Stimulated activated CD4-positive, alpha-beta T cell treated with anti-CD3 and anti-CD28 coated beads, Interleukin-1b, Interleukin-23, amount 100 ng/mL, for 48 hours (primary cell): ENCODE measurements at regions not wholly inside any gene's neighbourhood (a gene's known extent, or its start where the extent isn't known, plus 50 kb on each side); places are given as distances from the start of the nearest gene placed in this dataset.
"Not testable (repeated sequence)": the region's sequence is repeated elsewhere in the genome, so short reads cannot be mapped to it uniquely, and the experiment has no call there.

Experiments
- DNase-seq: peaks from one replicate; pipeline ENCODE4 v3.0.0-alpha.2; 2020

DNA sequence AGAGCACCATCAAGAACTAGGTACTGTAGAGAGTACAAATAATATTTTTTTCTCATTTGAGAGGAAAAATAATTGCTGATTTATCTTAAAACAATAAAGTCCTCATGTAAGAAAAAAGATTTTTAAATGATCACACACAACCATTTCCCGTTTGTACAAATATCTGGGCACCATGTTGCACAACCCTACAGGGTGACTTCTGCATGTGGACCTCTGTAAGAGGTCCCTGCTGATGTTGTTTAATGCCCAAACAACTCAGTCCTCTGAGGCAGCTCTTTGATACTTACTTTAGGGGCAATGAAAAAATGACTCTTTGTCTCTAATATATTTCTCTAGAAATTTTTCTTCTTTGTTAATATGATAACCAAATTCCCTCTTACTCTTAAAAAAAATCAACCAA is 168.1 kb upstream of the SATB1 start:
- DNase-seq: no peak

DNA sequence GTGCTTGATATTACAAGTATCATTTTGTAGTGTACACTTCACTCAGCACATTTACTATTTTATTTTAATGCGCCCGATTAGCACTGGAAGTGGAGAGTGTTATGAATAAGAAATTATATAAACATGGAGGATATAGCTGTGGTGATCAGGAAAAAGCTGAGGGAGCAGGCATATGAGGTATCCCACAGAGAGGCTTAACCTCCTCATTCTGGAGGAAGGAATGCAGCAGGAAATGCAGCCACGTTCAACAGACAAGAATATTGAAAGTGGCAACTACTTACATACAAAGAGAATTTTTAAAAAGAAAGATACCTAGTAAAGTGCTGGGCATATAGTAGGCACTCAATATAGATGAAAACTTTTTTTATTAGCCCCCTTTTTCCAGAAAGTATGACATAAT is 166.0 kb upstream of the SATB1 start:
- no peak for DNase-seq

DNA sequence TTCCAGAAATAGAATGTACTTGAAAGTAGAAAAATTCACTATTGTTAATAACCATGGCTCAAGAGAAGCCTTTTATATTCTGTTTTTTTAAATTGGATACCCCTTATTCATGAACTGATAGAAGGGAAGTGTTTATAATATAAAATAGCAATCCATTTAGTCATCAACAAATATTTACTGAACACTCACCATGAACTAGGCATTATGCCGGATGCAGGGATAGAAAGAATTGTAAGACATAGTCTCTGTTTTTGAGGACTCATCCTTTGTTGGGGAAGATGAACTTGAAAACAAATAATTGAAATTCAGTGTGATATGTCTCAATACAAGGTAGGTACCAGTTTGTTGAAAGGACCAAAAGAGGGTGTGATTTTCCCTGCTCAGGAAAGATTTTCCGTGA is 160.9 kb upstream of the SATB1 start:
- DNase-seq: no peak

DNA sequence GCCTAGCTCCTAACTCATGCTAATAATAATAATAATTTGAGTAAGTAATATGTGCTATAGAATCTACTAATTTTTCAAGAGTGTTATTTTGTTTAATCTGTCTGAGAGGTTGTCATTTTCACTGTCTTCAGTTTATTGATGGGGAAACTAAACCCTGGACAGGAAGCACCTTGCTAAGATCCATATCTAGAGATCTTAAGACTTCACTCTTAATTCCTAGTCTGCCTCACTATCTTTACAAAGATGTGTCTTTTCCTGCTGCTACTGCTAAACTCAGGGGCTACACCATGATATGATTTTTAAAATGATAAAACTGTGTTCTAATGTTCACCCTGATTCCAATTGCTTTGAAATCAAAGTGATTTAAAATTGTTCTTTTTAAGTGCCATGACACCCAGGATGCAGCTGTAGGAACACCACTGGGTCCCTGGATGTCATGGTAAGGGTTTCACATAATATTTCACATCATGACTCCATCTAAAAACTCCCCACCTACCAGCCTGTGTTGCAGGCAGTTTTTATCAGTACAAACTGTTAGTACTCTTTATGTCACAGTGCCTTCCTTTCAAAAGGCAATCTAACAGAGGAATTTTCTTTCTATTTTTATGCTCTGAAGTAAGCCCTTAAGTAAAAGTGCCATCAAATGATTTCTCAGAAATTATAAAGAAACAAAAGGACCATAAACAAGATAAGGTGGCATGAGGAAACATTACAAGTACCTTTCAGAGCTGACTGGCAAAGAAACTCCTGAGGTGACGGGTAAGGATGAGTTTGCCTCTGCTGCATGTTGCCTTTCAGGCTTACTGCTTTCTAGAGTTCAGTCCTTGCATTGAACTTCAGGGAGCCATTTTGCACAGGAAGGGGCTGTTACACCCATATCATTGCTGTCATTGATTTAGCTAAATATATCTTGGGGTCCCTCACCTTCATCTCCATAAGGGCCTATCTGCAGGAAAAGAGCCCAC is 160.1 kb upstream of the SATB1 start:
- DNase-seq: no peak

DNA sequence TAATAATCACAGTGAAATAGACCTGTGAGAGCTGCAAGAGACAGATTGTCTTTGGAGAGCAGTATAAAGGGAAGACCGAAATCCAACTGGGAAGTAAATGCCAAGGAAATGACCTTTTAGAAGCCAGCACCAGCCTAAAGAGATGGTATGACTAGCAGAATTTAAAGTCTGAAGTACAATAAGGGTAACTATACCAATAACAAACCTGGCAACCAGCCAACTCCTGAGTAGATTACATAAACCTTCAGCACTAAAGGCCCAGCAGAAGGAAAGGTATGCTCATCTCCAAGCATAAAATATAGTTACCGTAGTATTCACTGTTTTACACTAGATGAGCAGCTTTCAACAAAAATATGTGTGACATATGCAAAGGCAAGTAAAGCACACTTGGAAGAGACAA is 155.1 kb upstream of the SATB1 start:
- no peak for DNase-seq

DNA sequence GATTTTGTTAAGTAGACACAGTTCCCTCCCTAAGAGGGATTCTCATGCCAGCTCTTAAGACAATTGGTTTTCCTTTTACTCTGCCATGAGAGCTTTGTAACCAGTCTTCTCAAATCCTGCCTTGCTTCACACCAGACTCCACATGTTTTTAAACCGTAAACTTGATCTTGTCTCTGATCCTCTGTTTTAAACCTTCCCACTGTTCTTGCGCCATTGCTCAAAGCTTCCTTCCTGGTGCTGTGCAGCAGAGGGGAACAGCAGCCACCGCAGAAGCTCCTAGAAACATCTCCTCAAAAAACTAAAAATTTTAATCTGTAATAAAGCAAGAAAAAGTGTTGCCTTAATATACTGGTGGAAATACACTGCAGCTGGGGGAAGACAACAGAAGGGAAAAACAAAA is 154.5 kb upstream of the SATB1 start:
- DNase-seq: no peak

DNA sequence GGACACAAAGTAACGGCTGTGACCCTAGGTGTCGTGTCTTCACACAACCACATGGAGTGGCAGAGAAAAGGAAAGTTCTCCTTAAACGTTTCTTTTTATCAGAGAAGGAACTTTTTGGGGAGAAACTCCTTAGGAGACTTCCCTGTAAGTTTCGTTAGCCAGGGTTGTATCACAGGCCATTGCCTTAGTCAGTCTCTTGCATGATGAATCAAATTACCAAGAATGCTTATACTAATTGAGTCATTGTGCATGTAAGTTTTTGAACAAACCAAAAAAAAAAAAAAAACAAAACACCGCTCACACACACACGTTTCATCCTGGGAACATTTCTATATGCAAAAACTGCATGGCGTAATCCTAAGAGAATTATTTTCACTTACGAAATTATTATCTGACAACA is 150.4 kb upstream of the SATB1 start:
- no peak for DNase-seq

DNA sequence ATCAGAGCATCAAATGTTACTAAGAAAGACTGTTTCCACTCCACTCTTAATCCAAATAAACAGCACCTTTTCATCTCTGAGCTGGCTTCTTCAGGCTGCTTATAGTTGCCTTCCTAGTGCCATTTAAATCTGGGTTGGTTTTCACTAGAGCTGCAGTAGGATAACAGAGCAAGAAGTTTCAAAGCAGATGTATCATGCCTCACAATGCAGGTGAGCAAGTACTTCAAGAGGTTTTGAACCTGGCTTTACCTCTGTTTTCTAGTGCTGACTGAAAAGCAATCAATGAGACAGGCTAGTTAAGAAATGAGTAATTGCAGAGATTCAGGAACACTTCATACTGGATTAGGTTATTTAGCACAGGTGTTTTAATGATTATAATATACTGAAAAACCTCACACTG is 147.7 kb upstream of the SATB1 start:
- DNase-seq: no peak

DNA sequence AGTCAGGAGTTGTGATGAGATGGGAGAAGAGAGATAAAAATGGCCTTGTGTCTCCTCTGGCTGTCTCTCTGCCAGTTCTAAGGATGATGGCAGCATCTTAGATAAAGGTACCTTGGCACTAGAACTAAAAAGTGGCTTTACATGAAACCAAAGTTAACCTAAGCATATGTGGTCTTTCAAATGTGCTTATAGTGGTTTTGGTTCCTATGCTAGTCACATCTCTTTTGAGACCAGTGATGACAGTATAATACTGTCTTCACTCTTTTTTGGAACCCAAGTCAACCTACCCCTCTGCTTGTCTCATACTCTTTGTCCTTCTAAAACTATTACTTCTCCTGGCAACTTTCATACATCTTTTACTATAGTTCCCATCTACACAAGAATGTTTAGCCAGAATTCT is 142.2 kb upstream of the SATB1 start:
- DNase-seq: no peak

DNA sequence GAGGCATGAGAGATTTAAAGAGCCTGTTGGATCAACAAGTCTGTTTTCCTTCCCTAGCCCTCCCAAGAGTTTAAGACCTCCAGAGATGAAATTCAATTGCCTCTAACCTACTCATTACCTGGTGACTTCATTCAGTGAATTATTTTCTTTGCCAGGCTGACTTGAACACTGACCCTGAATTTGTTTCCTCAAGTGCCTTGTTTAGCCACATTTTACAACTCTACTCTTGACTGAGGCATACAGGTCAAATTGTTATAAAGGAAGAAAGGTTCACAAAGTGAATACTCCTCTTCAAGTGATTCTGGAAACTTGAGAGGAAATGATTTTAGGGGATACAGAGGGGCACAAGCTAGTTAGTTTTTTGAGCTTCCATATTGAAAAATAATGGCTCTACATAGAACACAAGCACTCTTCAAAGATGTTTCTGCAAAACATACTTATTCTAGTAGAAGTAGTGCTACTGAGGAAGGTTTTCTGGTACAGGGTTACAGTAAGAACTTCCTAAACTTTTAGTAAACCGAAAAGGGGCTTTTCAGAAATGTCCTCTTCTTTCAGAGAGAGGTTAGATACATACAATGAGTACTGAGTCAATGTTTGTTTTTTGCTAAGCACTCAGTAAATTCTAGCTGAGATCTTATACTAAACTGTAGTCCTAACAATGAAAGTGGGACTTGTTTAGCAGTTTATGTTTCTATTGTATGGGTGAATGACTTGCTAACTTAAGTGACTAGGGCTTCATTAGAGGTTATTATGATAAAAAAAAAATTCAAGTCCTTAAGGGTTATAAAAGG is 137.4 kb upstream of the SATB1 start:
- no peak for DNase-seq

DNA sequence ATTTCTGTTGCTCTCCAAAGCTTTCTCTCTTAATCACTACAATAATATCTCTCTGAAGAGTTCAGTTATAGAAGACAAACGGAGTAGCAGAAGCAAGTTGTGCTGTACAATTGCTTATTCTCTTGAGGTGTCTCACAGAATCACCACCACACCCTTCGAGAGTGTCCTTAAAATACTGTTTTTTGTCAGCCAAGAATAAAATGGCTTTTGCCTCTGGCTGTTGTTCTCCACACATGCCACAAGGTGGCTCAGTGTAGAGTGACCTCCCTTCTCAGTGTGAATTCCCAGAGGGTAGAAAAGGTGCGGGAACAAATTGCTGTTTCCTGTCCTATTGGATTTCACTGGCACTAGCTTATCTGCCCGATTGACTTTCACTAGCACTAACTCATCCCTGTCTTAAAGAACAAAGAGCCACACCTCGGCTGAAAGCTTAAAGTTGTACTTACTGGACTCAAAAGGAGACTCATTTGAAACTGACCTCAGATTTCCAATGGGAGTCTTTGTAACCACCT is 134.2 kb upstream of the SATB1 start:
- peak; percentile 42 for DNase-seq

DNA sequence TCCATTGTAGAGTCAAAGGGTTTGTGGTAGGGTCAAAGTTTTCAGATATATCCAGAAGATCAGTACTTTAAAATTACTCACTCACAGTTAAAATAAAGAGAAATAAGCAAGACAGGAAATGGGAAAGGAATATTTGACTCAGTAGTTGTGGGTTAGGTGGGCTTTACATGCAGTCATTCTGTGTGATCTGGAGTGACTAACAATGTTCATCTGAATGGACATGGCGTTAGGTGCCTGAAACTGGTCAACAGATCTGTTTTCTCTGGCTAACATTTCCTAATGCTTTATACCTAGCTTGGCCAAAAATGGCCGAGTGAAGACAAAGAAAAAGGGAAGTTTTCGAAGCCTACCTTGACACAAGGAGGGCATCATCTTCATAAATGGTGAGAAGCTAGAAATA is 133.4 kb upstream of the SATB1 start:
- DNase-seq: peak; percentile 4

DNA sequence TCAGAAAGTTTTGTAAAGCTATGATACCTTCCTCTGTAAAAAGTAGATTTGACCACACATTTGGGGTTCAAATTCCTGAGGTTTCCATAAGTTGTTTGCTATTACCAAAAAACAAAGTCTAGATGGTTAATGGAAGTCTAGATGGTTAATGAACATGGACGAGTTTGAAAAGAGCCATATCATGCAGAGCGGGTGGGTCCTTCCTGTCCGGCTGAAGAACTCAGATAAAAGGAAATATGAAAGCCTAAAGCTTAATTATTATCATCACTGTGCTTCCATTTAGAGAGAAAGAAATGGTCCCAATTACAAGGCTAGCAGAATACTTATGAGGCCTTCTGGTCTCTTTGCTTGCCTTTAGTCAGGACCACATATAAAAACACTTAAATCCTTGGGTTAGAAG is 132.1 kb upstream of the SATB1 start:
- no peak for DNase-seq

DNA sequence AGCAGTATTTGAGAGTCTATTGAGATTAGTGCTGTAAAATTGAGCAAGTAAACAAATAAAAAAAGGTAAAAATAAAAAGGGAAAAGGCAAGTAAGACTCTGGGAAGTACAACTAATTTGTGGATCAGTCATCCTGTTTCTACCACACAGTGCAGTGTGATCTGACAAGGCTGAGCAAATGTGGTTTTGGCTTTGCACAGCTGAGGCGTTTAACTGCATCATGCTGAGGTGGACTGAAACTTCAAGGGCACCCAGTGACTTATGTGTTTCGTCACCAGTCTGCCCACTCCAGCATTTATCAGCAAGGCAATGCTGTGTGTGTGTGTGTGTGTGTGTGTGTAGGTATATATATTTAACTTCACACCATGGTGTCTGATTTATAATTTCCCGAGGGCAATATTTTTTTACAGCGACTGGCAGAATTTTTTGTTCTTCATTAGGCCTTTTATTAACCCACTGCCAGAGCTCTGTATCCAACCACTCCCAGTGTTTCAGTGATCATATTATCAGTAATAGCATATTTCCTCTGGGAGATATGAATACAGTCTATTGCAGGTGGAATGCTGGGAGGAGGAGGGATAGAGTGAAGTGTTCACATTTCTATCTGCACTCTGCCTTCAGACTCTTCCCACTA is 131.5 kb upstream of the SATB1 start:
- peak; percentile 92 for DNase-seq

DNA sequence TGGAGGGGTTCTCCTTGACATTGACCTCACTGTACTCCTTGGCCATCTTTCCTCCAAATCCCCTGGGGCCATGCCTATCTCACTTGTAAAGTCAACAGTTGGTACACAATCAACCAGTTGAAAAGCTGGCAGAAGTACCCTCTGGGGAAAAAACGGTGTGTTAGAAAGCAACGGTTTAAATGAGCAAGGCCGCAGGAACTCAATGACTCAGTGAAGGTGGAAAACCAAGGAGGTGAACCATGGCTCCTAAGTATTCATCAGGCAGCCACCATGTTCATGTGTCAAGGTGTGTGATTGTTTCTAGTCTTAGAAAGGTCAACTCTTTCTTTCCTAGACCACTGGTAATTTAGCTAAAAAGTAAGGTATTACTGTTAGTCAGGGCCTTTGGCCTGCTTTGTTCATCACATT is 130.9 kb upstream of the SATB1 start:
- DNase-seq: peak; percentile 71

DNA sequence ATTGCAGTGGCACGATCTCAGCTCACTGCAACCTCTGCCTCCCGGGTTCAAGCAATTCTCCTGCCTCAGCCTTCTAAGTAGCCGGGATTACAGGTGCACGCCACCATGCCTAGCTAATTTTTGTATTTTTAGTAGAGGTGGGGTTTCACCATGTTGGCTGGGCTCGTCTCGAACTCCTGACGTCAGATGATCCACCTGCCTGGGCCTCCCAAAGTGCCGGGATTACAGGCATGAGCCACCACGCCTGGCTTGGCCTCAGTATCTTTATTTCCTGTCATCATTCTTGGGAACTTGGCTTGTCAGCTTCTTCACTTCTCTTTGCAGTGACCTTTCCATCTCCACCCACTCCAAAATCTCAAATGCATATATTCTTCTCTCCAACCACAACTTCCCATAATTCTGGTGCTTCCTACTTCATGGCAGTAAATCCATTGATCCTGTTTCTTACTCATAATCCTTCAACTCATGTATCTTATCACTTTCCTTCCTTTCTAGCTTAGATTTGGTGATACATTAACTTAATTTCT is 127.5 kb upstream of the SATB1 start:
- not testable (repeated sequence) for DNase-seq

DNA sequence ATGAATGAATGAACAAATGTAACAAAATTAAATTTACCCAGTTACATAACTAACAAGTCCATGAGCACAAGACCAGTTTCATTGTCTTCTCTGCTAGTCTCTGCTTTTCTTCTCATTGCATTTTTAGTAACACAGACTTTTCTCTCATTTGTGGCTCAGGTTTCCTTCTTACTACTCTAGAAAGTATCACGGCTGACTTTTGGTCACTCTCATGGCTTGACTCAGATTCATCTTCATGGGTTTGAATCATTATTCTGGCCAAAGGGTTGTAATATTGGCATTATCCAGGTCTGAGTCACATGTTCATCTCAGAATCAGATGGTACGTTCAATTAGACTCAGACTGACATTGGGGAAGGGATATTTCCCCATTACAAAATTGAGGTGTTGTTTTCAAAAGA is 121.5 kb upstream of the SATB1 start:
- no peak for DNase-seq

DNA sequence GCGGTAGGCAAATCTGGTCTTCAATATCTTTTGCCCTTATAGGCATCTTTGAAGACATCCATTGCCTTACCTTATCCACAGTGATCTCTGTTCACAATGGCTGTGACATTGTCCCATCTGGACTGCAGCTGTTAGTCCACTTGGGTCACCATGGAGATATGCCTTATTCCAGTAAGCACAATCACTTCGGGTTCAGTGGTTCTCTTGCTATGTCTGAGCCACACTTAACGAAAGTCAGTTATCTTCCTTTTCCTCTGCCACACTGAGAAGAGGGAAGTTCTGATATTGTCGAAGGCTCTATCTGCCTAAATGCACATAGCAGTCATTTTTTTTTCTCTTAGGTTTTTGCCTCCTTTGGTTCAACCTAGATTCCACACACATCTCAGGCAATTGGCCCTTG is 119.0 kb upstream of the SATB1 start:
- DNase-seq: no peak

DNA sequence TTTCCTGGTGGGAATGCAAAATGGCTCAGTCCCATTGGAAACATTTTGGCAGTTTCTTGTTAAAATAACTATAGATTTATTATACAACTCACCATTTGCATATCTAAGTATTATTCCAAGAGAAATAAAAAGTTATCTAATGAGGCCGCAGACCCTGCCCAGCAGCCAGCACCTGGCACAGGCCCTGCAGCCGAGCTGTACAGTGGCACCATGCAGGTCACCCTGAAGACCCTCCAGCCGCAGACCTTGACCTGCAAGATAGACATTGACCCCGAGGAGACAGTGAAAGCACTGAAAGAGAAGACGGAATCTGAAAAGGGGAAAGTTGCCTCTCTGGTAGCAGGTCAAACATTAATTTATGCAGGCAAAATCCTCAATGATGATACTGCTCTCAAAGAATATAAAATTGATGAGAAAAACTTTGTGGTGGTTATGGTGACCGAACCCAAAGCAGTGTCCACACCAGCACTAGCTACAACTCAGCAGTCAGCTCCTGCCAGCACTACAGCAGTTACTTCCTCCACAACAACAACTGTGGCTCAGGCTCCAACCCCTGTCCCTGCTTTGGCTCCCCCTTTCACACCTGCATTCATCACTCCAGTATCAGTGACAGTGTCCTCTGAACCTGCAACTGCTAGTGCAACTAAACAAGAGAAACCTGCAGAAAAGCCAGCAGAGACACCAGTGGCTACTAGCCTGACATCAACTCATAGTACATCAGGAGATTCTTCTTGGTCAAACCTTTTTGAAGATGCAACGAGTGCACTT is 113.5 kb upstream of the SATB1 start:
- DNase-seq: no peak

DNA sequence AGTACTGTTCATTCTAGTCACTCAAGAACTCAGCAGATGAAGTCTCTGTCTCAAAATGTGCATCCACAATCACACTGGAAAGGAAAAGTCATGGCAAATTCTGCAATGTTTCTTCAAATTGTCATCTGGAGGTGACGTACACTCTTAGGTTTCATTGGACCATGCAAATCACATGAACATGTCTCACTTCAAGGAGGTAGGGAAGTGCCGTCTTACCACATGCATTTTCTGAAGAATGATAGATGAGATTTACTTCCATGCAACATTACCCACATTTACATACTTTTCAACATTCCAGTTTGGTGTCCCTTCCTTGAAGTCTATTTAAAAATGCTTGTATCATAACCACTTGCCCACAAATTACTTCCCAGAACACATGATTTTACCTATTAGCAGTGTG is 107.9 kb upstream of the SATB1 start:
- DNase-seq: no peak

DNA sequence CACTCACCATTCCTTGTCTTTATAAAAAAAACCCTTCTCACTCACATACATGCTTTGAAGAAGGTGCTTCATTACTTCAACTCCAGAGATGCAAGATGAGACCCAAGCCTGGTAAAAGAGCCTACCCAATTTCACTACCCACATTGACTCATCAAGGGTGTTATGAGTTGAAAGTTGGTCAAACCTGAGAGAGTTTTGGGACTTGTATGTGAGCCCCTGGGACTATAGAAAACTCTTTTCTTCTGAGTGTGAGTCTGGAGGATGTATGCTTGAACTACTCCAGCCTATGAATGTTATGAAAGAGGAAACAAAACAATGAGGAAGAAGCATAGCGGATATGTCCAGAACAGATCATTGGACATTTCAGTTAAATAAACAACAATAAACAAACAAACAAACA is 106.5 kb upstream of the SATB1 start:
- DNase-seq: no peak

DNA sequence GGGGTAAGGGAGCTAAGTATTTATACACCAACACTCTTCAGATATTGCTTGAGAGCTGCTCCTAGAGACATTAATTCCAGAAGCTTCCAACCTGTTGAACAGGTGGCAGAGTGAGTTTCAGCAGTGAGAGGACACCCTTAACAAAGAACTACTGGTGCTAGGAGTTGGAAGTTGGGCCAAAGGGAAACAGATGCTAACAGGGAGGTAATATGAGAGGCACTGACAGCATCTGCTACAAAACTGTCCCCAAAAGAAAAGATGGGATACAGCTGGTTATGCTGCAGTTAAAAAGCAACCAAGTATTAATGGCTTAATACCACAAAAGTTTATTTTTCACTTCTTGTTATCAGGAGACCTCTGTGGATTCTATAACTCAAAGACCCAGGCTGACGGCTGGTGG is 104.5 kb upstream of the SATB1 start:
- no peak for DNase-seq
